ENCODE measurements at regions not wholly inside any gene's neighbourhood (a gene's known extent, or its start where the extent isn't known, plus 50 kb on each side); places are given as distances from the start of the nearest gene placed in this dataset.

- ChIA-PET POLR2A (no interaction called here), CTCF (ENCODE audit: low intra/inter-chr PET ratio, low total read pairs) (no interaction called here)
- no peak for FAIRE-seq
- TF ChIP-seq FOXJ3 (CRISPR knock-in tag; IDR thresholded peaks at IDR 0.05; ENCODE audit: borderline replicate concordance) (no peak), ZFP1 (CRISPR knock-in tag; IDR thresholded peaks at IDR 0.05) (no peak), NONO (IDR thresholded peaks at IDR 0.05) (no peak), NONO (CRISPR knock-in tag; conservative IDR thresholded peaks at IDR 0.05) (no peak), STAT6 (CRISPR knock-in tag; IDR thresholded peaks at IDR 0.05; ENCODE audit: borderline replicate concordance) (no peak), KLF13 (CRISPR knock-in tag; IDR thresholded peaks at IDR 0.05) (no peak), SOX6 (IDR thresholded peaks at IDR 0.05) (no peak), SOX6 (CRISPR knock-in tag; IDR thresholded peaks at IDR 0.05) (no peak), PLSCR1 (CRISPR knock-in tag; IDR thresholded peaks at IDR 0.05; ENCODE audit: borderline replicate concordance) (no peak), ZNF776 (CRISPR knock-in tag; IDR thresholded peaks at IDR 0.05) (no peak), ZNF407 (CRISPR knock-in tag; IDR thresholded peaks at IDR 0.05; ENCODE audit: not compliant biosample characterization) (no peak), ZNF724P (CRISPR knock-in tag; IDR thresholded peaks at IDR 0.05; ENCODE audit: borderline replicate concordance) (no peak)
- TF ChIP-seq, protein P1, sequence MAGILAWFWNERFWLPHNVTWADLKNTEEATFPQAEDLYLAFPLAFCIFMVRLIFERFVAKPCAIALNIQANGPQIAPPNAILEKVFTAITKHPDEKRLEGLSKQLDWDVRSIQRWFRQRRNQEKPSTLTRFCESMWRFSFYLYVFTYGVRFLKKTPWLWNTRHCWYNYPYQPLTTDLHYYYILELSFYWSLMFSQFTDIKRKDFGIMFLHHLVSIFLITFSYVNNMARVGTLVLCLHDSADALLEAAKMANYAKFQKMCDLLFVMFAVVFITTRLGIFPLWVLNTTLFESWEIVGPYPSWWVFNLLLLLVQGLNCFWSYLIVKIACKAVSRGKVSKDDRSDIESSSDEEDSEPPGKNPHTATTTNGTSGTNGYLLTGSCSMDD (CRISPR knock-in tag; IDR thresholded peaks at IDR 0.05), result no peak
These were observed 114.5 kb upstream of the FN1 start for GRCh38 chr2:215550331-215550730.

More at GRCh38 chr2:215550331-215550730, 114.5 kb upstream of the FN1 start:
- no peak overlapping the region for H2AFZ ChIP-seq (ENCODE audit: low read length)
- in situ Hi-C loops (cut with HindIII; ENCODE audit: extremely low pct_ligation_motif_present, low pct_unique_long_range_greater_than_20kb), result no loop called here
- H3K27me3 ChIP-seq (ENCODE audit: control insufficient read depth in 1 of 2, insufficient read depth in 2 of 2, low read length in 2 of 2), result no peaks in the 10 kb centered on the region
- H3K9me3 ChIP-seq (ENCODE audit: low read length), result no peaks in the 10 kb centered on the region
- H3K36me3 ChIP-seq (replicated peaks in 1 of 2; ENCODE audit: control insufficient read depth in 1 of 2, insufficient read depth in 2 of 2, low read length in 2 of 2), result no peaks in the 10 kb centered on the region
- no peak for DNase-seq (ENCODE audit: low spot score)
- H3K4me3 ChIP-seq (replicated peaks in 1 of 3; ENCODE audit: insufficient read depth in 1 of 3, low read depth in 2 of 3, low read length in 3 of 3), result no peak overlapping the region
- no peak overlapping the region for H3K4me2 ChIP-seq (ENCODE audit: low read depth, low read length)
- H4K20me1 ChIP-seq (ENCODE audit: insufficient read depth, low read length), result no peaks in the 10 kb centered on the region
- intact Hi-C loops (cut with micrococcal nuclease; ENCODE audit: unreplicated experiment), result no loop called here
- H3K27ac ChIP-seq (ENCODE audit: extremely low read length, insufficient read depth, low read length), result no peak overlapping the region
- no TSS peak for BruUV-seq (replicated peaks)
- no peak for ATAC-seq
- H3K9ac ChIP-seq (ENCODE audit: insufficient read depth, low read depth, low read length), result no peak overlapping the region
- no peaks in the 10 kb centered on the region for H3K79me2 ChIP-seq (ENCODE audit: insufficient read depth, low read length)
- 95% methylated on average over 2 of the region's 2 CpGs for WGBS (ENCODE audit: low lambda C conversion rate)
- H3K4me1 ChIP-seq (ENCODE audit: insufficient read depth, low read length), result peaks cover 34% of the 10 kb centered on the region

Data from HepG2 (cell line).